Kidney (tissue), 13 donors: ENCODE measurements at regions not wholly inside any gene's neighbourhood (a gene's known extent, or its start where the extent isn't known, plus 50 kb on each side); places are given as distances from the start of the nearest gene placed in this dataset.

Experiments
- DNase-seq, 5 donors: peaks; one replicate each; pipeline ENCODE4 v3.0.0-alpha.2; 2013 to 2020
- FAIRE-seq: peaks from 2 replicates; lab custom pipeline; 2012; peaks lifted over from hg19 to GRCh38; lab: Jason Lieb, UNC
- H3K27ac ChIP-seq, 2 donors: one replicate each; pipeline ENCODE4 v1.7.0; 2013; ENCODE audit warnings: low read depth in 2 of 2, low read length in 2 of 2, inconsistent platforms in 1 of 2
- H3K27me3 ChIP-seq: one replicate; pipeline ENCODE4 v1.7.1; 2013; ENCODE audit warnings: low read length, inconsistent platforms; ENCODE audit not compliant: control insufficient read depth, insufficient read depth
- H3K36me3 ChIP-seq, 3 donors: one replicate each; pipeline versions ENCODE4 v1.7.0 to v1.7.1; 2013; ENCODE audit warnings: low read length in 3 of 3, control low read depth in 1 of 3, inconsistent platforms in 1 of 3; ENCODE audit not compliant: insufficient read depth in 3 of 3, control insufficient read depth in 2 of 3
- H3K4me1 ChIP-seq, 3 donors: one replicate each; pipeline versions ENCODE4 v1.7.0 to v1.7.1; 2013; ENCODE audit warnings: low read length in 3 of 3, inconsistent platforms in 1 of 3, low read depth in 1 of 3; ENCODE audit not compliant: control insufficient read depth in 2 of 3, insufficient read depth in 2 of 3
- H3K4me3 ChIP-seq, 3 donors: one replicate each; pipeline versions ENCODE4 v1.7.0 to v1.8.1; 2013; ENCODE audit warnings: low read length in 3 of 3, control low read depth in 1 of 3, inconsistent platforms in 1 of 3
- H3K9ac ChIP-seq, 3 donors: one replicate each; pipeline versions ENCODE4 v1.7.0 to v1.7.1; 2013; ENCODE audit warnings: low read length in 3 of 3, control low read depth in 1 of 3, inconsistent platforms in 1 of 3
- H3K9me3 ChIP-seq, 3 donors: one replicate each; pipeline versions ENCODE4 v1.7.0 to v1.7.1; 2013; ENCODE audit warnings: low read length in 3 of 3, control low read depth in 1 of 3, inconsistent platforms in 1 of 3; ENCODE audit not compliant: control insufficient read depth in 2 of 3, insufficient read depth in 1 of 3
- CTCF ChIP-seq: IDR thresholded peaks from 3 replicates; pipeline ENCODE4 v1.5.1; 2012; ENCODE audit warnings: mild to moderate bottlenecking, moderate library complexity, borderline replicate concordance; ENCODE audit not compliant: insufficient read depth; ENCODE audit errors: extremely low read depth
- intact Hi-C: fragments of 100-400 bp; cut with DNase I; formaldehyde crosslinking; loops from one replicate; pipeline ENCODE4 v1.11.1; 2022
- donor health status: control.
- donor health status: control.
- donor health status: control.
- donor health status: control.
- donor health status: control.
- donor health status: DM: yes; HTN: yes; CAD: no.
- donor health status: Normal renal cell carcinoma (clear cell type).

- H3K36me3 ChIP-seq, result no peaks in the 10 kb centered on the region
- no peak overlapping the region for H3K9ac ChIP-seq
- peaks cover 2% of the 10 kb centered on the region for H3K27me3 ChIP-seq
- no peak for DNase-seq
- TF ChIP-seq CTCF, result no peak
- no peak for FAIRE-seq
- H3K9me3 ChIP-seq, result no peaks in the 10 kb centered on the region
- intact Hi-C loops, result no loop called here
- no peaks in the 10 kb centered on the region for H3K4me1 ChIP-seq
- no peak overlapping the region for H3K27ac ChIP-seq
- no peak overlapping the region for H3K4me3 ChIP-seq
Measured at GRCh38 chrX:20354505-20354904, 87.8 kb upstream of the RPS6KA3 start.

- H3K9ac ChIP-seq, result no peak overlapping the region
- no peaks in the 10 kb centered on the region for H3K9me3 ChIP-seq
- intact Hi-C loops, result no loop called here
- no peak for TF ChIP-seq CTCF
- H3K4me3 ChIP-seq, result no peak overlapping the region
- peaks cover 2% of the 10 kb centered on the region for H3K27me3 ChIP-seq
- DNase-seq (no peak), FAIRE-seq (no peak)
- no peaks in the 10 kb centered on the region for H3K36me3 ChIP-seq
- no peaks in the 10 kb centered on the region for H3K4me1 ChIP-seq
- no peak overlapping the region for H3K27ac ChIP-seq
Measured at GRCh38 chrX:20352935-20353336, 86.2 kb upstream of the RPS6KA3 start.

GRCh38 chrX:20352504-20352903, 85.8 kb upstream of the RPS6KA3 start:
- no peak for DNase-seq
- Histone ChIP-seq H3K9me3 (no peaks in the 10 kb centered on the region), H3K4me3 (no peak overlapping the region), H3K36me3 (no peaks in the 10 kb centered on the region), H3K9ac (no peak overlapping the region), H3K4me1 (no peaks in the 10 kb centered on the region), H3K27ac (no peak overlapping the region), H3K27me3 (peaks cover 2% of the 10 kb centered on the region)
- no peak for TF ChIP-seq CTCF
- FAIRE-seq, result no peak
- intact Hi-C loops, result no loop called here

GRCh38 chrX:20350596-20350995, 83.9 kb upstream of the RPS6KA3 start:
- no peaks in the 10 kb centered on the region for H3K36me3 ChIP-seq
- DNase-seq, result no peak
- intact Hi-C loops, result no loop called here
- no peaks in the 10 kb centered on the region for H3K9me3 ChIP-seq
- H3K4me3 ChIP-seq, result no peak overlapping the region
- no peak overlapping the region for H3K9ac ChIP-seq
- TF ChIP-seq CTCF, result no peak
- no peak for FAIRE-seq
- H3K27ac ChIP-seq, result no peak overlapping the region
- H3K4me1 ChIP-seq, result no peaks in the 10 kb centered on the region
- H3K27me3 ChIP-seq, result peaks cover 2% of the 10 kb centered on the region
